C4-2B (cell line): ENCODE measurements at regions not wholly inside any gene's neighbourhood (a gene's known extent, or its start where the extent isn't known, plus 50 kb on each side); places are given as distances from the start of the nearest gene placed in this dataset.

Experiments
- H3K27ac ChIP-seq: fragments of 450-650 bp; 2 replicates; pipeline ENCODE4 v1.5.1; 2017
- CTCF ChIP-seq: fragments of 450-650 bp; conservative IDR thresholded peaks from 2 replicates; pipeline ENCODE4 v1.5.1; 2017; ENCODE audit warnings: mild to moderate bottlenecking
- ZFX ChIP-seq: fragments of 450-650 bp; IDR thresholded peaks from 2 replicates; pipeline ENCODE4 v1.6.1; 2017

- no peak for TF ChIP-seq CTCF
- TF ChIP-seq ZFX = no peak
Measured at GRCh38 chr2:215691346-215691745, 255.5 kb upstream of the FN1 start.

DNA sequence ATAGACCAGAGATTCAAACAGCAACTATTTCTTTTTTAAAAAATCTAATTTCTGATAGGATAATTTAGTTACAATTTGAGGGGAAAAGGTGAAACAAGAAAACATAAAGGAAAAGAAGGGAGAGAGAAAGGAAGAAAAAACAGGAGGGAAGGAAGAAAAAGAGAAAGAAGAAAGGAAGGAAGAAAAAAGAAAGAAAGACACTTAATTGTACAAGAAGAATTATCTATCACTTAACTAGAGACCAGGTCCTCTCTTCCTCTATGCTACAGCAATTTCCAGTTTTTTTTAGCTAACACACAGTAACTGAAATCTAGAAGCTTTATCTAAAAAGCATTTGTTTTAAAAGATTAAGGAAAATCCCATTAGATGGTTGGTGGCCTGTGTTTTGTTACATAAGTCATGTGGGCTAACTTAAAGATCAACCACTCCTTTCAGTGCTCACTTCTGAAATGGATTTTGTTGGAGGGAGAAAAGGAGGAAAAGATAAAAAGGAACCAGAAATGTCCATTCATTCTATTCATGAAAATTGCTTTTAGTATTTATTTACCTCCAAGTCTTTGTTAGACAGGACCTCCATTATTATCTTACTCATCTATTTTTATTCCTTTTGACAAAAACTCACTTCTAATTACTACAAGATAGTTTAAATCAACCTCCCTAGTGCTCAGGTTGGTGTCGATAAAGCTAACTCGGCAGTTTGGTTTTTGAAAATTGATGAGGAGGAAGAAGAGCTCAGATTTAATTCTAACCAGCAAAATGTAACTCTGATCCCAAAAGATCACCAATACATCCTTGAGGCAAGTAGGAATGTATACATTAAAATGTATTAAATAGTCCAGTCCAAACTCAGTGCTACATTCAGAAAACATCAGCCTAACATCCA is 251.5 kb upstream of the FN1 start:
- H3K27ac ChIP-seq = no peak overlapping the region
- TF ChIP-seq ZFX = no peak

More at GRCh38 chr2:215691346-215691745, 255.5 kb upstream of the FN1 start:
- no peak overlapping the region for H3K27ac ChIP-seq

GRCh38 chr2:215685238-215685990 is 249.5 kb upstream of the FN1 start:
- H3K27ac ChIP-seq = no peak overlapping the region
- TF ChIP-seq CTCF = no peak
- no peak for TF ChIP-seq ZFX

- H3K27ac ChIP-seq = no peak overlapping the region
- no peak for TF ChIP-seq CTCF
- no peak for TF ChIP-seq ZFX
Measured at GRCh38 chr2:215684448-215685237, 248.8 kb upstream of the FN1 start.

- H3K27ac ChIP-seq = no peak overlapping the region
- TF ChIP-seq CTCF = no peak
- TF ChIP-seq ZFX = no peak
Measured at GRCh38 chr2:215683295-215683694, 247.4 kb upstream of the FN1 start.

DNA sequence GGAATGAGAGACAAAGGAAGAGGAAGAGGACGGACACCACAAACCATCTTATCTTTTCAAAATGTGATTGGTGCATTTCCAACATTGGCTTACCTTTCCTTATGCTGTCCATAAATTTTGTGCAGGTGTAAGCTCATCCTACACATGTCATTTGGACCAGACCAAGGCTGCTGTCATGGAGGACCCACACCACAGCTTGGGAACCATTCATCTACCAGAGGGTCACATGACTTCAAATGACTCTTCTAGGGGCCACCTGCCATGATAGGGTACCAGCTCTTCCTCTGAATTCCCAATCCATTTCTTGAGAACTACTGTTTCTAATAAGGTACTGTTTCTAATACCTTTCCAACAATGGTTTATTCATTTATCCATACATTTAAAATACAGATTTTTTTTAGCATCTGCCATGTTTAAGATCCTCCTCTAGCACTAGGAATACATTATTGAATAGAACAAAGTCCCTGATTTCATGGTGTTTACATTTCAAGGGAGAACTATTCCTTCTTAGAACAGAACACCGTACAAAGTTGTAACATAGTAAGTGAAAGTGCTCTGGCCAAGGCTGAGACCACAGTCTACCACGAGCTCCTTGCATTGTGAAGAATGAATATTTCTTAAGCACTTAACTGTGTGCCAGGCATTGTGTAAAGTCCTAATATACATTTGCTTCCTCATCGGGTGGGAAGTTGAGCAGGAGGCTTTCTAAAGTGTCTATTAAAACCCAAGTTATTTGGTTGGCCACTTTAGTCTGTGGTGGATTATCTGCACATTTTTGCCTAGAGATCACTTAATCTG is 246.1 kb upstream of the FN1 start:
- no peak overlapping the region for H3K27ac ChIP-seq
- TF ChIP-seq CTCF = no peak
- no peak for TF ChIP-seq ZFX
